ENCODE measurements at regions not wholly inside any gene's neighbourhood (a gene's known extent, or its start where the extent isn't known, plus 50 kb on each side); places are given as distances from the start of the nearest gene placed in this dataset.

- DNase-seq (ENCODE audit: low spot score) = no peak
- H3K9me3 ChIP-seq (ENCODE audit: low read length) = no peaks in the 10 kb centered on the region
- CTCF ChIA-PET (ENCODE audit: unreplicated experiment) = no interaction called here
- no peak overlapping the region for H3K27ac ChIP-seq (ENCODE audit: low read depth, low read length, poor library complexity, severe bottlenecking)
- intact Hi-C loops (cut with micrococcal nuclease; ENCODE audit: unreplicated experiment) = no loop called here
- BruUV-seq (replicated peaks) = no TSS peak
- no peak overlapping the region for H3K4me2 ChIP-seq (ENCODE audit: low read length)
- no peaks in the 10 kb centered on the region for H3K79me2 ChIP-seq (ENCODE audit: insufficient read depth, low read depth, low read length)
- H3K36me3 ChIP-seq (ENCODE audit: insufficient read depth, low read length) = no peaks in the 10 kb centered on the region
- H3K4me3 ChIP-seq (ENCODE audit: low read depth, low read length, poor library complexity, severe bottlenecking) = no peak overlapping the region
- H4K20me1 ChIP-seq (ENCODE audit: insufficient read depth, low read length) = no peaks in the 10 kb centered on the region
- no peak for TF ChIP-seq EZH2phosphoT487 (IDR thresholded peaks at IDR 0.05; ENCODE audit: borderline replicate concordance, low read depth, low read length)
- no peak for TF ChIP-seq CTCF (conservative IDR thresholded peaks at IDR 0.05; ENCODE audit: low read length)
- no peaks in the 10 kb centered on the region for H3K9me2 ChIP-seq (ENCODE audit: insufficient read depth, low read length)
- POLR2A ChIA-PET = interaction anchor here (0.5 kb wide), 1 partner anchor 33 kb away, joined by 3 read pairs; no protein-coding TSS in a partner anchor
- no peak overlapping the region for H2AFZ ChIP-seq (ENCODE audit: low read length)
- H3K4me1 ChIP-seq (ENCODE audit: insufficient read depth, low read length, poor library complexity, severe bottlenecking) = no peaks in the 10 kb centered on the region
These were observed 992.8 kb upstream of the ADGRL2 start for GRCh38 chr1:80807981-80808380.

DNA sequence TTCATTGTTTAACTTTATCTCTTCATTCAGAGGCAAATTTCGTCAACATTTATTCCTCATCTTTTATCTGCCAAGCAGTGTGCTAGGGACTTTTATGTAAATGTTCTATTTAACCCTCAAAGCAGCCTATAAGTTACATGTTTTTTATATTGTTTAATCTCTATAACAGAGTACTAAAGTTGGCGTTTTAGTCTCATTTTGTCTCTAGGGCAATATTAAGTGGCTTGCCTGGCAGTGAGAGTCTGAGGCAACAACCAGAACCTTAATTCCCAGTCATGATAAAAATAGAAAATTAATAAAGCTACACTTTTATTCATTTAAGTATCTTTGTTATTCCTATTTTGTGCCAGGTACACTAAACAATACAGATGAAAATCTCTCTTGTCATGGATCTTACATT, 994.3 kb upstream of the ADGRL2 start:
- no TSS peak for BruUV-seq (replicated peaks)
- POLR2A ChIA-PET = no interaction called here

GRCh38 chr1:80801695-80802094, 999.0 kb upstream of the ADGRL2 start:
- no peak overlapping the region for H3K4me3 ChIP-seq (ENCODE audit: low read depth, low read length, poor library complexity, severe bottlenecking)
- TF ChIP-seq EZH2phosphoT487 (IDR thresholded peaks at IDR 0.05; ENCODE audit: borderline replicate concordance, low read depth, low read length) (no peak), CTCF (conservative IDR thresholded peaks at IDR 0.05; ENCODE audit: low read length) (no peak)
- BruUV-seq (replicated peaks) = no TSS peak
- ChIA-PET POLR2A (no interaction called here), CTCF (ENCODE audit: unreplicated experiment) (interaction anchor here (0.6 kb wide), 1 partner anchor 1294 kb away, joined by 3 read pairs; no protein-coding TSS in a partner anchor)
- intact Hi-C loops (cut with micrococcal nuclease; ENCODE audit: unreplicated experiment) = no loop called here
- H4K20me1 ChIP-seq (ENCODE audit: insufficient read depth, low read length) = no peaks in the 10 kb centered on the region
- no peaks in the 10 kb centered on the region for H3K4me1 ChIP-seq (ENCODE audit: insufficient read depth, low read length, poor library complexity, severe bottlenecking)
- H3K9me2 ChIP-seq (ENCODE audit: insufficient read depth, low read length) = no peaks in the 10 kb centered on the region
- no peak overlapping the region for H2AFZ ChIP-seq (ENCODE audit: low read length)
- H3K79me2 ChIP-seq (ENCODE audit: insufficient read depth, low read depth, low read length) = no peaks in the 10 kb centered on the region
- H3K36me3 ChIP-seq (ENCODE audit: insufficient read depth, low read length) = no peaks in the 10 kb centered on the region
- no peak overlapping the region for H3K27ac ChIP-seq (ENCODE audit: low read depth, low read length, poor library complexity, severe bottlenecking)
- H3K9me3 ChIP-seq (ENCODE audit: low read length) = no peaks in the 10 kb centered on the region
- H3K4me2 ChIP-seq (ENCODE audit: low read length) = no peak overlapping the region
- DNase-seq (ENCODE audit: low spot score) = no peak

More for the DNA sequence above, 994.3 kb upstream of the ADGRL2 start:
- no peak overlapping the region for H3K4me3 ChIP-seq (ENCODE audit: low read depth, low read length, poor library complexity, severe bottlenecking)
- no peak overlapping the region for H3K27ac ChIP-seq (ENCODE audit: low read depth, low read length, poor library complexity, severe bottlenecking)
- CTCF ChIA-PET (ENCODE audit: unreplicated experiment) = no interaction called here
- intact Hi-C loops (cut with micrococcal nuclease; ENCODE audit: unreplicated experiment) = no loop called here
- H3K4me1 ChIP-seq (ENCODE audit: insufficient read depth, low read length, poor library complexity, severe bottlenecking) = no peaks in the 10 kb centered on the region
- DNase-seq (ENCODE audit: low spot score) = no peak
- no peak overlapping the region for H2AFZ ChIP-seq (ENCODE audit: low read length)
- TF ChIP-seq EZH2phosphoT487 (IDR thresholded peaks at IDR 0.05; ENCODE audit: borderline replicate concordance, low read depth, low read length) = no peak
- TF ChIP-seq CTCF (conservative IDR thresholded peaks at IDR 0.05; ENCODE audit: low read length) = no peak
- no peaks in the 10 kb centered on the region for H3K9me2 ChIP-seq (ENCODE audit: insufficient read depth, low read length)
- no peaks in the 10 kb centered on the region for H4K20me1 ChIP-seq (ENCODE audit: insufficient read depth, low read length)
- no peaks in the 10 kb centered on the region for H3K36me3 ChIP-seq (ENCODE audit: insufficient read depth, low read length)
- no peaks in the 10 kb centered on the region for H3K9me3 ChIP-seq (ENCODE audit: low read length)
- H3K4me2 ChIP-seq (ENCODE audit: low read length) = no peak overlapping the region
- H3K79me2 ChIP-seq (ENCODE audit: insufficient read depth, low read depth, low read length) = no peaks in the 10 kb centered on the region
